CD14-positive monocyte (primary cell): ENCODE measurements at regions not wholly inside any gene's neighbourhood (a gene's known extent, or its start where the extent isn't known, plus 50 kb on each side); places are given as distances from the start of the nearest gene placed in this dataset.

Experiments
- DNase-seq, 3 donors: peaks; one replicate each; pipeline ENCODE4 v3.0.0-alpha.2; 2011 to 2022
- H2AFZ ChIP-seq: 2 replicates; pipeline ENCODE4 v1.6.0; 2012; ENCODE audit warnings: mild to moderate bottlenecking, low read depth, low read length, inconsistent platforms; ENCODE audit not compliant: insufficient read depth, poor library complexity, severe bottlenecking
- H3K27ac ChIP-seq, 2 donors: 1 replicate in 1 of 2; 2 replicates in 1 of 2; pipeline ENCODE4 v1.5.1; 2012 to 2013; ENCODE audit warnings: low read length in 2 of 2, control low read depth in 1 of 2, inconsistent platforms in 1 of 2, low read depth in 1 of 2, mild to moderate bottlenecking in 1 of 2
- H3K27me3 ChIP-seq, 2 donors: one replicate each; pipeline versions ENCODE4 v1.6.0 to v1.6.1; 2011 to 2013; ENCODE audit warnings: low read length in 2 of 2; ENCODE audit not compliant: control insufficient read depth in 2 of 2, insufficient read depth in 2 of 2
- H3K36me3 ChIP-seq, 2 donors: replicated peaks in 1 of 2; 1 replicate in 1 of 2; 2 replicates in 1 of 2; pipeline versions ENCODE4 v1.5.1 to v1.6.1; 2012 to 2013; ENCODE audit warnings: low read length in 2 of 2, control low read depth in 1 of 2, inconsistent platforms in 1 of 2, mild to moderate bottlenecking in 1 of 2; ENCODE audit not compliant: insufficient read depth in 2 of 2, control insufficient read depth in 1 of 2
- H3K4me1 ChIP-seq, 2 donors: 1 replicate in 1 of 2; 2 replicates in 1 of 2; pipeline versions ENCODE4 v1.5.1 to v1.6.1; 2012 to 2013; ENCODE audit warnings: low read length in 2 of 2, control low read depth in 1 of 2, inconsistent platforms in 1 of 2, mild to moderate bottlenecking in 1 of 2, moderate library complexity in 1 of 2; ENCODE audit not compliant: insufficient read depth in 2 of 2, control insufficient read depth in 1 of 2
- H3K4me2 ChIP-seq: replicated peaks from 2 replicates; pipeline ENCODE3; 2012; ENCODE audit warnings: low read length, moderate library complexity, mild to moderate bottlenecking; ENCODE audit not compliant: poor library complexity, severe bottlenecking; ENCODE audit errors: extremely low read depth
- H3K4me3 ChIP-seq, 3 experiments: fragments of 200-600 bp in 1 of 3; sonication (generic) in 1 of 3; replicated peaks in 1 of 3; 1 replicate in 2 of 3; 2 replicates in 1 of 3; pipeline ENCODE4 v1.5.1; 2011 to 2013; ENCODE audit warnings: low read length in 3 of 3, mild to moderate bottlenecking in 3 of 3, control low read depth in 2 of 3, low read depth in 2 of 3, inconsistent platforms in 1 of 3, moderate library complexity in 1 of 3
- H3K79me2 ChIP-seq: 2 replicates; pipeline ENCODE4 v1.6.0; 2012; ENCODE audit warnings: mild to moderate bottlenecking, control low read depth, inconsistent platforms, low read length, moderate library complexity; ENCODE audit not compliant: insufficient read depth
- H3K9ac ChIP-seq: 2 replicates; pipeline ENCODE4 v1.6.0; 2017; ENCODE audit warnings: low read length, mild to moderate bottlenecking; ENCODE audit not compliant: insufficient read depth, poor library complexity, severe bottlenecking
- H3K9me3 ChIP-seq, 2 donors: replicated peaks in 1 of 2; 1 replicate in 1 of 2; 2 replicates in 1 of 2; pipeline versions ENCODE4 v1.5.1 to v1.6.1; 2012 to 2013; ENCODE audit warnings: low read length in 2 of 2, control low read depth in 1 of 2; ENCODE audit not compliant: control insufficient read depth in 1 of 2, insufficient read depth in 1 of 2
- H4K20me1 ChIP-seq: 2 replicates; pipeline ENCODE4 v1.6.0; 2012; ENCODE audit warnings: mild to moderate bottlenecking, low read length, control low read depth, moderate library complexity; ENCODE audit not compliant: insufficient read depth
- H3K27ac Mint-ChIP-seq, 7 donors: one replicate each; pipeline ENCODE4 v1.8.0; 2020; ENCODE audit warnings: mild to moderate bottlenecking in 7 of 7, mixed read lengths in 7 of 7, moderate library complexity in 6 of 7, inconsistent platforms in 2 of 7
- H3K27me3 Mint-ChIP-seq, 3 donors: one replicate each; pipeline ENCODE4 v1.8.0; 2021 to 2022; ENCODE audit warnings: low read depth in 3 of 3, mild to moderate bottlenecking in 3 of 3, mixed read lengths in 3 of 3, moderate library complexity in 3 of 3, inconsistent platforms in 1 of 3
- H3K36me3 Mint-ChIP-seq, 2 donors: one replicate each; pipeline ENCODE4 v1.8.0; 2020; ENCODE audit warnings: mixed read lengths in 2 of 2, inconsistent platforms in 1 of 2, mild to moderate bottlenecking in 1 of 2
- H3K4me1 Mint-ChIP-seq: one replicate; pipeline ENCODE4 v1.8.0; 2020; ENCODE audit warnings: mild to moderate bottlenecking, mixed read lengths
- H3K4me3 Mint-ChIP-seq, 2 donors: one replicate each; pipeline ENCODE4 v1.8.0; 2020; ENCODE audit warnings: mild to moderate bottlenecking in 2 of 2, mixed read lengths in 2 of 2, moderate library complexity in 1 of 2
- H3K9me3 Mint-ChIP-seq, 7 donors: one replicate each; pipeline ENCODE4 v1.8.0; 2020 to 2022; ENCODE audit warnings: mixed read lengths in 7 of 7, mild to moderate bottlenecking in 6 of 7, moderate library complexity in 6 of 7, inconsistent platforms in 2 of 7
- WGBS: methylation state at CpG from one replicate; pipeline ENCODE4 v1.1.5; 2013; ENCODE audit warnings: missing lambda C conversion rate; ENCODE audit not compliant: insufficient coverage; 5-methylcytosine and 5-hydroxymethylcytosine counted together
- intact Hi-C, 2 donors: fragments of 100-400 bp; cut with micrococcal nuclease; formaldehyde crosslinking; loops; one replicate each; pipeline versions ENCODE4 v1.15.0 to v1.15.1; 2023
- TF ChIP-seq, protein P1 (sequence below): fragments of 200-600 bp; IDR thresholded peaks from one replicate; pipeline ENCODE4 v1.8.0; 2022; ENCODE audit warnings: antibody characterized with exemption, mild to moderate bottlenecking

GRCh38 chr5:108579236-108579635 is 168.5 kb upstream of the FER start:
- Histone ChIP-seq H3K79me2 (no peaks in the 10 kb centered on the region), H3K4me1 (no peaks in the 10 kb centered on the region), H3K4me2 (no peak overlapping the region), H3K36me3 (no peaks in the 10 kb centered on the region), H3K27me3 (no peaks in the 10 kb centered on the region), H3K4me3 (no peak overlapping the region), H4K20me1 (no peaks in the 10 kb centered on the region), H2AFZ (no peak overlapping the region), H3K27ac (no peak overlapping the region), H3K9ac (no peak overlapping the region), H3K9me3 (peaks cover 6 to 12% of the 10 kb centered on the region in 2 donors)
- peaks cover 9 to 21% (median 13%) of the 10 kb centered on the region in 7 donors for H3K9me3 Mint-ChIP-seq
- peaks cover 0 to 2% (median 1%) of the 10 kb centered on the region in 3 donors for H3K27me3 Mint-ChIP-seq
- no peak overlapping the region for H3K4me3 Mint-ChIP-seq
- TF ChIP-seq, protein P1, sequence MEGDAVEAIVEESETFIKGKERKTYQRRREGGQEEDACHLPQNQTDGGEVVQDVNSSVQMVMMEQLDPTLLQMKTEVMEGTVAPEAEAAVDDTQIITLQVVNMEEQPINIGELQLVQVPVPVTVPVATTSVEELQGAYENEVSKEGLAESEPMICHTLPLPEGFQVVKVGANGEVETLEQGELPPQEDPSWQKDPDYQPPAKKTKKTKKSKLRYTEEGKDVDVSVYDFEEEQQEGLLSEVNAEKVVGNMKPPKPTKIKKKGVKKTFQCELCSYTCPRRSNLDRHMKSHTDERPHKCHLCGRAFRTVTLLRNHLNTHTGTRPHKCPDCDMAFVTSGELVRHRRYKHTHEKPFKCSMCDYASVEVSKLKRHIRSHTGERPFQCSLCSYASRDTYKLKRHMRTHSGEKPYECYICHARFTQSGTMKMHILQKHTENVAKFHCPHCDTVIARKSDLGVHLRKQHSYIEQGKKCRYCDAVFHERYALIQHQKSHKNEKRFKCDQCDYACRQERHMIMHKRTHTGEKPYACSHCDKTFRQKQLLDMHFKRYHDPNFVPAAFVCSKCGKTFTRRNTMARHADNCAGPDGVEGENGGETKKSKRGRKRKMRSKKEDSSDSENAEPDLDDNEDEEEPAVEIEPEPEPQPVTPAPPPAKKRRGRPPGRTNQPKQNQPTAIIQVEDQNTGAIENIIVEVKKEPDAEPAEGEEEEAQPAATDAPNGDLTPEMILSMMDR, result no peak
- H3K4me1 Mint-ChIP-seq, result no peaks in the 10 kb centered on the region
- WGBS, result 93% methylated on average over 2 of the region's 4 CpGs
- no peak overlapping the region for H3K27ac Mint-ChIP-seq
- intact Hi-C loops, result no loop called here
- DNase-seq, result no peak
- H3K36me3 Mint-ChIP-seq, result no peaks in the 10 kb centered on the region

DNA sequence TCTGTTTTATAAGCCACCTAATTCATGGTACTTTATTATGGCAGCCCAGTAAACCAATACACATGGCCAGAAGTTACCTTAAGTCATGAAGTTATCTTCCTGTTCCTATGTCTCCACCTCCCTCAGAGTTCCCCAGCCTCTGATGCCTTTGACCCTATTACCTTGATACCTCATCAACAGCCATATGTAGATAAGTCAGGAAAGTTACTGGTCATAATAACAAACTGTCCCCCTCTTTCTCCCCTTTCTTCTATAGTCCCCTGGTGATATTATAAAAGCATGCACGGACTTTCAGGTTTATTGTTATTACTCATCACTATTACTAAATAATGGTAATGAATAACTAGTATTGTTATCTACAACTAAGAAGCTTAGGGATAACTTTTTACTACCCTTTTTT is 168.9 kb upstream of the FER start:
- Histone ChIP-seq H3K9ac (no peak overlapping the region), H2AFZ (no peak overlapping the region), H3K4me3 (no peak overlapping the region), H3K36me3 (no peaks in the 10 kb centered on the region), H4K20me1 (no peaks in the 10 kb centered on the region), H3K27me3 (no peaks in the 10 kb centered on the region), H3K79me2 (no peaks in the 10 kb centered on the region), H3K4me1 (no peaks in the 10 kb centered on the region), H3K27ac (no peak overlapping the region), H3K4me2 (no peak overlapping the region), H3K9me3 (peaks cover 9 to 15% of the 10 kb centered on the region in 2 donors)
- Mint-ChIP-seq H3K9me3 (peaks cover 11 to 22% (median 17%) of the 10 kb centered on the region in 7 donors), H3K36me3 (no peaks in the 10 kb centered on the region), H3K4me3 (no peak overlapping the region), H3K27me3 (peaks cover 0 to 2% (median 1%) of the 10 kb centered on the region in 3 donors), H3K27ac (no peak overlapping the region), H3K4me1 (no peaks in the 10 kb centered on the region)
- no peak for DNase-seq
- intact Hi-C loops, result no loop called here
- WGBS, result no CpG with 5 or more reads among the region's 1 CpG
- TF ChIP-seq, protein P1, result no peak
